GM12891 (cell line): ENCODE measurements at regions not wholly inside any gene's neighbourhood (a gene's known extent, or its start where the extent isn't known, plus 50 kb on each side); places are given as distances from the start of the nearest gene placed in this dataset.

Experiments
- DNase-seq: peaks from one replicate; pipeline ENCODE4 v3.0.0; 2011; ENCODE audit warnings: low spot score; ENCODE audit not compliant: insufficient read length
- FAIRE-seq: peaks from 2 replicates; lab custom pipeline; 2011; peaks lifted over from hg19 to GRCh38; lab: Jason Lieb, UNC
- PAX5 ChIP-seq: IDR thresholded peaks from 2 replicates; pipeline ENCODE4 v1.6.1; 2011; ENCODE audit warnings: low read length, moderate library complexity, mild to moderate bottlenecking; ENCODE audit not compliant: insufficient read depth, severe bottlenecking
- POLR2A ChIP-seq: IDR thresholded peaks from 2 replicates; pipeline ENCODE4 v1.6.1; 2011; ENCODE audit warnings: low read depth, low read length, control low read depth
- POLR2AphosphoS5 ChIP-seq: IDR thresholded peaks from 2 replicates; pipeline ENCODE4 v1.6.1; 2011; ENCODE audit warnings: low read depth, low read length, control low read depth
- POU2F2 ChIP-seq: IDR thresholded peaks from 2 replicates; pipeline ENCODE4 v1.6.1; 2011; ENCODE audit warnings: low read depth, mild to moderate bottlenecking, control low read depth, low read length, moderate library complexity
- SPI1 ChIP-seq: IDR thresholded peaks from 2 replicates; pipeline ENCODE4 v1.6.1; 2011; ENCODE audit warnings: low read depth, low read length, control low read depth
- TAF1 ChIP-seq: IDR thresholded peaks from 2 replicates; pipeline ENCODE4 v1.6.1; 2011; ENCODE audit warnings: low read depth, low read length, control low read depth

DNA sequence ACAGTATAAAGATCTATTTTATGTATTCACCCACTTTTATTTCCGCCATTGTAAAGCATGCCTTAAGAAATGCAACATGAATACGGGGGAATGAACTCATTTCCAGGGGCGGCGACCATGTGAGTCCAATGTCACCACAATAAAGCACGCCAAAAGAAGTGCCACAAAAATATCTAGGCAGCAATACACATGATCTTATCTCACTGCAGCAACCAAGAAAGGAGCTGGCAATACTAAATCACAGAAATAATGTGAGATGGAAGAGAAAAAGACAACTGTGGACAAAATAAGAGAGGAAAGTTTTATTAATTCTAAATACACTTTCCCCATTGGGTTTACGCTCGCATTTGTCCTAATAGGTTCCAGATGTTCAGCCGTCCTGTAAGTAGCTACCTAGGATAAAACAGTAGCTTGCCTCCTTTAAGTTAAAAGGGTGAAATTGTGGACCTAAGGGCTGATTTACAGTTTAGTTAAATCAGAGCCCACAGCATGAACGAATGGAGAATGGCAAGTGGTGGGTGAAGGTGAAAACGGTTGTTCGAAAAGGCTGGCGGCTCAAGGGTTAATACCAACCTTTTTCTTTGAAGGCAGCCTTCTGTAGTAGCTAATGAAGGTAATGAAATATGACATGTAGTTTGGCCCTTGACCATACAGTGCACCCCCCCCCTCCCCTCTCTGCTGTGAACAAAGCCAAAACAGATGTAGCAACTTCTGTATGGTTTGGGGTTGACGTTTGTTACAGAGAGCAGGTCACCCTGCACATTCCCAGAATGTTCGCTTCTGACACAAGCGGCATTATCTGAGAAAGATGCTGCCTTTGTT lies 504.2 kb upstream of the PSMD7 start:
- DNase-seq (no peak), FAIRE-seq (no peak)
- TF ChIP-seq POU2F2 (no peak), POLR2A (no peak), SPI1 (no peak), PAX5 (no peak), POLR2AphosphoS5 (no peak), TAF1 (no peak)

- TF ChIP-seq POLR2A (no peak), TAF1 (no peak), SPI1 (no peak), POLR2AphosphoS5 (no peak), POU2F2 (no peak), PAX5 (no peak)
- no peak for FAIRE-seq
- no peak for DNase-seq
These were observed 515.3 kb upstream of the PSMD7 start for GRCh38 chr16:73781297-73781696.

- FAIRE-seq (no peak), DNase-seq (no peak)
- TF ChIP-seq PAX5 (no peak), SPI1 (no peak)
These were observed 517.7 kb upstream of the PSMD7 start for GRCh38 chr16:73778887-73779286.

- TF ChIP-seq POLR2AphosphoS5 (no peak), TAF1 (no peak), POLR2A (no peak), PAX5 (no peak), POU2F2 (no peak), SPI1 (no peak)
- DNase-seq: no peak
- no peak for FAIRE-seq
These were observed 520.7 kb upstream of the PSMD7 start for GRCh38 chr16:73775841-73776388.

DNA sequence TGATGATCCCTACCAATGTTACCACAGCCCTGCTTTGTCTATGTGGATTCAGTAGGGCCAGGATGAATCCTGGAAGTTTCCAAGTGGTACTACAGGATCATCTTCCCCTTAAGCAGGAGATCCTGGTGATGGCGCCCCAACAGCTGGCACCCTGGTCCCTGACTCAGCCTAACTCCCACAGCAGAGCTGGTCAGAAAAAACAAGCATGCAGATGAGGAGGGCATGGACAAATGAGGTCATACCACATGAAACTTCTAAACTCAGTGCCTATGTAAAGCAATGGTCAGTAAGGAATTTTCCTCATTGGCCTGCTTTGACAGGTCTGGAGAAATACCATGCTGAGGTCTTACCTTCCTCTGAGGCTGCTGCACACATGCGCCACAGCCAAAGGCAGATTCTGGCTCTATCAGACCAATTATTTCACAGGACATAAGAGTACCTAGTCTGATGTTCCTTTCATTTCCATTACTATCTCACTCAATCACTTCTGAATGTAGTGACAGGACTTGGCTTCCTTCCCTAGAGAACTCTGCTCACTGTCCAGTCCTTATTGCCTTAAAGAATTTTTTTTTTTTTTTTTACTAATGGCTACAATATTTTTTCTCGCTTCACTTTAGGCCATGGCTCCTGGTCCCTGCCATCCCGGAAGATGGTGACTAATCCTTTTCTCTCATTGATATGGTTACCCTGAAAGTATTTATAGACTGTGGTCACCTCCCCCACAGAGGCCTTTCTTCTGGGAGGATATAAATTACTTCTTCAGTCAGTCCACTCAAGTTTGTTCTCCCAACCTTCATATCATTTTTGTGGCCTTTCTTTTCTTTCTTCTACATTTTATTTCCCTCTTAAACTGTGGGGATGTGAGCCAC lies 525.2 kb upstream of the PSMD7 start:
- TF ChIP-seq POLR2AphosphoS5 (no peak), POLR2A (no peak), SPI1 (no peak), PAX5 (no peak), POU2F2 (no peak), TAF1 (no peak)
- FAIRE-seq (no peak), DNase-seq (no peak)

- TF ChIP-seq TAF1 (no peak), POU2F2 (no peak), POLR2AphosphoS5 (no peak), PAX5 (no peak), POLR2A (no peak), SPI1 (no peak)
- FAIRE-seq: no peak
- no peak for DNase-seq
These were observed 527.8 kb upstream of the PSMD7 start for GRCh38 chr16:73768786-73769203.

DNA sequence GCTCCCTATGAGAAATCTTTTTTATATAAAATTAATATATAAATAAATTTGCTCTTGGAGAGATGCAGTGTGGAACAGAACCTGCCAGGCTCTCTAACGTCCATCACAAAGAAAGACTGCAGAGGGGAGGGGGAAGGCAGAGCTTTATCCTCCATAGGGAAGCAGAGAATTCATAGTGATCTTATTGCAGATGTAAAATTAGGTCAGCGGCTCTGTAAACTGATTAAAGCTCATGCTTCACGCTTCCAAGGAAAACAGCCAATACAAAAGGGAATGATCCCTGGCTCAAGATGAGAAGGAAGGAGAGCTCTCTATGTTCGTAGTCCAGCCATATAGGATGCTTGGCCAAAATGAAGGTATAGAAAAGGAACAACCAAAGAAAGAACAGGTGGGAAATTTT lies 532.3 kb upstream of the PSMD7 start:
- DNase-seq (no peak), FAIRE-seq (no peak)
- TF ChIP-seq POU2F2: no peak
- TF ChIP-seq SPI1: no peak
- no peak for TF ChIP-seq PAX5
- no peak for TF ChIP-seq TAF1
- no peak for TF ChIP-seq POLR2AphosphoS5
- TF ChIP-seq POLR2A: no peak

DNA sequence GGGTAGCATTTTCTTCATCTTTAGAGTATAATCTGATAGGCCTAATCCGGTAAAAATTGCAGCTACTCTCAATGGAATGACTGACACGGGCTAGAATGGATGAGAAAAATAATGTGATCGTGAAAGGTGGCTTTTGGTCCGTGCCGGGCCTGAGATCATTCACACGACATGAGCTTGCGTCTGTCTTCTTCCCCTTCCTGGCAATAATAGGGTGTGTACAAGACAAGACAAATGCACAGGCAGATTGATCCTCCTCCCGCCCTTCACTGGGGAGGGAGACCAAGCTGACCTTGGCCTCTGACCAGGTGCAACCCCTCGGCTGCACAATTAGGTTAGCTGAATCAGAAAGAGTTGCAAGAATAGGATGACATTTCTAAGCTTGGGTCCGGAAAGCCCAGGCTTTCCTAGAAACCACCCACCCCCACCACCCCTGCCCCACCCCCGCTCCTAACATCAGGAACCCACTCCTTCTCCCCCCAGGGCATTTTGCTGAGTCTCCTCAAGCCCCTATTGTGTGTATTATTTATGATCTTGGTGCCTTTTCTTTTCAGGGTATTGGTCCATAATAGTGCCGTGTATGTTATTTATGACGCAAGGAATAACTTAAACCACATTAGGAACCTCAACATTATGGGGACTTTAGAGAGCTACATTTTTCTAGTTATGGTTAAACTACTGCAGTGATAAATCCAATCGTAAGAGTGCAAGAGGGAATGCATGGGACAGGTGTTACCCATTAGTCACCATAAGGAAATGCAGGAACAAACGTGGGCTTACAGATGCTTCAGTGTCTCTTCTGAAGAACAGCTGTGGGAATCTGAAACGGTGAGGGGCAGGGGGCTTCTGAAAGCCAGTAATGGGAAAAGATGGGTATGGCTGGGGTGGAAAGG lies 540.1 kb upstream of the PSMD7 start:
- no peak for TF ChIP-seq POLR2AphosphoS5
- no peak for TF ChIP-seq SPI1
- TF ChIP-seq PAX5: no peak
- no peak for TF ChIP-seq POU2F2
- FAIRE-seq: no peak

DNA sequence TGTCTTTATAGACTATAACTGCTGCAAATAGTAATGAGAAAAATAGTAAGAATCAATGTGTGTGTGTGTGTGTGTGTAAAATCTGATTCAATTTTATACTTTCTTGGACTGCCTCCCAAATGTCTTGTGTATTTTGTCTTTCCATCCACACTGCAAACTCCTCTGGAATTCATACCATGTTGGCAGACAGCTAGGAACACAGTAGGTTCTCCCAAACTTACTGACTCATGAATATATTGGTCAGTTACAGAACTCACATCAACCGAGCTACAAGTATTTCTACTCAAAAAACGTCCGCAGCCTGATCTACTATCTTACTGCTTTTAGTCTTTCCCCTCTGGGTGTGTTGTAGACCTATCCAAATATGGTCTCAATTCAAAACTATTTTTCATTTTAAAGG lies 542.7 kb upstream of the PSMD7 start:
- TF ChIP-seq SPI1: no peak
- no peak for TF ChIP-seq TAF1
- TF ChIP-seq POU2F2: no peak
- TF ChIP-seq POLR2AphosphoS5: no peak
- no peak for TF ChIP-seq POLR2A
- TF ChIP-seq PAX5: no peak
- no peak for FAIRE-seq

More for the DNA sequence above, 540.1 kb upstream of the PSMD7 start:
- DNase-seq: no peak

More for the DNA sequence above, 542.7 kb upstream of the PSMD7 start:
- no peak for DNase-seq
